GM23248 (cell line): ENCODE measurements at regions not wholly inside any gene's neighbourhood (a gene's known extent, or its start where the extent isn't known, plus 50 kb on each side); places are given as distances from the start of the nearest gene placed in this dataset.

Source experiments
- DNase-seq: peaks from one replicate; pipeline ENCODE4 v3.0.0-alpha.2; 2015
- H2AFZ ChIP-seq: fragments of 200-600 bp; sonication (generic); 2 replicates; pipeline ENCODE4 v1.6.1; 2016; ENCODE audit warnings: antibody characterized with exemption
- H3F3A ChIP-seq: fragments of 200-600 bp; sonication (generic); 2 replicates; pipeline ENCODE4 v1.6.1; 2016; ENCODE audit warnings: mild to moderate bottlenecking, antibody characterized with exemption, mixed run types; ENCODE audit not compliant: insufficient read depth
- H3K27ac ChIP-seq: fragments of 200-600 bp; sonication (generic); 2 replicates; pipeline ENCODE4 v1.5.1; 2016; ENCODE audit warnings: mild to moderate bottlenecking
- H3K27me3 ChIP-seq: fragments of 200-600 bp; sonication (generic); replicated peaks from 2 replicates; pipeline ENCODE4 v1.6.1; 2016; ENCODE audit warnings: mild to moderate bottlenecking; ENCODE audit not compliant: insufficient read depth
- H3K36me3 ChIP-seq: fragments of 200-600 bp; sonication (generic); 2 replicates; pipeline ENCODE4 v1.6.1; 2016; ENCODE audit warnings: low read depth, mild to moderate bottlenecking
- H3K4me1 ChIP-seq: fragments of 200-600 bp; sonication (generic); 2 replicates; pipeline ENCODE4 v1.6.1; 2016; ENCODE audit warnings: mild to moderate bottlenecking; ENCODE audit not compliant: insufficient read depth
- H3K4me2 ChIP-seq: fragments of 200-600 bp; sonication (generic); one replicate; pipeline ENCODE4 v1.6.1; 2016; ENCODE audit warnings: mild to moderate bottlenecking; ENCODE audit not compliant: unreplicated experiment
- H3K4me3 ChIP-seq: fragments of 200-600 bp; sonication (generic); 2 replicates; pipeline ENCODE4 v1.5.1; 2016; ENCODE audit warnings: mild to moderate bottlenecking
- H3K79me2 ChIP-seq: fragments of 200-600 bp; sonication (generic); 2 replicates; pipeline ENCODE4 v1.6.1; 2016; ENCODE audit warnings: mild to moderate bottlenecking; ENCODE audit not compliant: insufficient read depth
- H3K9ac ChIP-seq: fragments of 200-600 bp; sonication (generic); 2 replicates; pipeline ENCODE4 v1.6.1; 2016; ENCODE audit warnings: mild to moderate bottlenecking
- H3K9me2 ChIP-seq: fragments of 200-600 bp; sonication (generic); 2 replicates; pipeline ENCODE4 v1.6.1; 2016; ENCODE audit warnings: mixed run types, mild to moderate bottlenecking, moderate library complexity; ENCODE audit not compliant: insufficient read depth
- H3K9me3 ChIP-seq: fragments of 200-600 bp; sonication (generic); one replicate; pipeline ENCODE4 v1.6.1; 2017; ENCODE audit warnings: low read depth
- H4K20me1 ChIP-seq: fragments of 200-600 bp; sonication (generic); 2 replicates; pipeline ENCODE4 v1.6.0; 2016; ENCODE audit not compliant: insufficient read depth
- EZH2 ChIP-seq: fragments of 200-600 bp; sonication (generic); IDR thresholded peaks from 2 replicates; pipeline ENCODE4 v1.6.1; 2018; ENCODE audit warnings: antibody characterized with exemption, mild to moderate bottlenecking; ENCODE audit not compliant: insufficient read depth, poor library complexity, severe bottlenecking
- EZH2phosphoT487 ChIP-seq: fragments of 200-600 bp; sonication (generic); IDR thresholded peaks from 2 replicates; pipeline ENCODE4 v1.6.1; 2018; ENCODE audit warnings: antibody characterized with exemption, moderate library complexity, mild to moderate bottlenecking, low read depth; ENCODE audit not compliant: insufficient read depth
- WGBS, 2 experiments: methylation state at CpG; one replicate each; pipeline ENCODE4 v1.1.6; 2015 to 2017; ENCODE audit warnings: low lambda C conversion rate in 2 of 2, low coverage in 1 of 2; ENCODE audit errors: missing lambda C conversion rate in 2 of 2; 5-methylcytosine and 5-hydroxymethylcytosine counted together
- in situ Hi-C: fragments of 300-500 bp; cut with MboI; formaldehyde crosslinking; loops from 2 replicates; pipeline ENCODE4 v1.15.0; 2020

GRCh38 chr12:89243771-89244170 lies 108.5 kb downstream of the DUSP6 start:
- Histone ChIP-seq H3K27ac (peak overlapping the region; percentile 50), H3K9me3 (no peaks in the 10 kb centered on the region), H3K36me3 (no peaks in the 10 kb centered on the region), H3K4me1 (peaks cover 37% of the 10 kb centered on the region), H4K20me1 (no peaks in the 10 kb centered on the region), H3K4me2 (peak overlapping the region; percentile 69), H3K9ac (no peak overlapping the region), H3K9me2 (no peaks in the 10 kb centered on the region), H3F3A (peaks cover 36% of the 10 kb centered on the region), H3K27me3 (no peaks in the 10 kb centered on the region), H3K4me3 (no peak overlapping the region), H3K79me2 (no peaks in the 10 kb centered on the region), H2AFZ (peak overlapping the region; percentile 43; the same call in 1 of the 2 replicates)
- TF ChIP-seq EZH2 (no peak), EZH2phosphoT487 (no peak)
- peak; percentile 79 for DNase-seq
- in situ Hi-C loops = no loop called here
- WGBS, 2 experiments = 33 to 47% methylated on average over 1 of the region's 1 CpG

GRCh38 chr12:89239534-89239933 lies 112.8 kb downstream of the DUSP6 start:
- Histone ChIP-seq H3K27me3 (no peaks in the 10 kb centered on the region), H4K20me1 (no peaks in the 10 kb centered on the region), H3K9me3 (no peaks in the 10 kb centered on the region), H3K79me2 (no peaks in the 10 kb centered on the region), H2AFZ (no peak overlapping the region), H3K9ac (no peak overlapping the region), H3K4me1 (peaks cover 43% of the 10 kb centered on the region), H3K36me3 (no peaks in the 10 kb centered on the region), H3K4me3 (no peak overlapping the region), H3K9me2 (no peaks in the 10 kb centered on the region), H3F3A (peaks cover 47% of the 10 kb centered on the region), H3K4me2 (no peak overlapping the region), H3K27ac (no peak overlapping the region)
- 100% methylated on average over 2 of the region's 2 CpGs for WGBS, 2 experiments
- no peak for TF ChIP-seq EZH2
- no peak for TF ChIP-seq EZH2phosphoT487
- in situ Hi-C loops = no loop called here
- no peak for DNase-seq

- no peak for TF ChIP-seq EZH2
- TF ChIP-seq EZH2phosphoT487 = no peak
- no peaks in the 10 kb centered on the region for H4K20me1 ChIP-seq
- H2AFZ ChIP-seq = no peak overlapping the region
- WGBS, 2 experiments = 76 to 77% methylated on average over 2 of the region's 2 CpGs
- H3K36me3 ChIP-seq = no peaks in the 10 kb centered on the region
- no peaks in the 10 kb centered on the region for H3K9me2 ChIP-seq
- no peak overlapping the region for H3K9ac ChIP-seq
- H3K79me2 ChIP-seq = no peaks in the 10 kb centered on the region
- H3K4me3 ChIP-seq = no peak overlapping the region
- H3K4me2 ChIP-seq = no peak overlapping the region
- in situ Hi-C loops = no loop called here
- no peaks in the 10 kb centered on the region for H3K9me3 ChIP-seq
- H3K4me1 ChIP-seq = peaks cover 40% of the 10 kb centered on the region
- peaks cover 43% of the 10 kb centered on the region for H3F3A ChIP-seq
- no peaks in the 10 kb centered on the region for H3K27me3 ChIP-seq
- no peak for DNase-seq
- H3K27ac ChIP-seq = no peak overlapping the region
Measured at GRCh38 chr12:89238593-89238992, 113.7 kb downstream of the DUSP6 start.

- TF ChIP-seq EZH2phosphoT487 (no peak), EZH2 (no peak)
- Histone ChIP-seq H3K9me2 (no peaks in the 10 kb centered on the region), H3K9ac (no peak overlapping the region), H3K4me3 (no peak overlapping the region), H3K27ac (no peak overlapping the region), H3K4me2 (no peak overlapping the region), H3K9me3 (no peaks in the 10 kb centered on the region), H3K4me1 (peaks cover 36% of the 10 kb centered on the region), H2AFZ (no peak overlapping the region), H4K20me1 (no peaks in the 10 kb centered on the region), H3F3A (peaks cover 36% of the 10 kb centered on the region), H3K36me3 (no peaks in the 10 kb centered on the region), H3K27me3 (no peaks in the 10 kb centered on the region), H3K79me2 (no peaks in the 10 kb centered on the region)
- in situ Hi-C loops = no loop called here
- DNase-seq = no peak
- WGBS, 2 experiments = 80 to 88% methylated on average over 1 of the region's 1 CpG
Measured at GRCh38 chr12:89237763-89238162, 114.5 kb downstream of the DUSP6 start.

GRCh38 chr12:89236748-89237383 lies 115.4 kb downstream of the DUSP6 start:
- H3K79me2 ChIP-seq = no peaks in the 10 kb centered on the region
- H3K9ac ChIP-seq = no peak overlapping the region
- H3K27me3 ChIP-seq = no peaks in the 10 kb centered on the region
- 58 to 65% methylated on average over 3 of the region's 3 CpGs for WGBS, 2 experiments
- in situ Hi-C loops = no loop called here
- 0 out of 2 replicates have a peak overlapping the region, but pooled peaks have one; percentile 4 for H3K27ac ChIP-seq
- H3K4me3 ChIP-seq = no peak overlapping the region
- peaks cover 36% of the 10 kb centered on the region for H3F3A ChIP-seq
- no peak overlapping the region for H2AFZ ChIP-seq
- TF ChIP-seq EZH2phosphoT487 = no peak
- no peaks in the 10 kb centered on the region for H3K9me2 ChIP-seq
- no peaks in the 10 kb centered on the region for H3K9me3 ChIP-seq
- H3K4me2 ChIP-seq = peak overlapping the region; percentile 7
- no peaks in the 10 kb centered on the region for H4K20me1 ChIP-seq
- no peaks in the 10 kb centered on the region for H3K36me3 ChIP-seq
- H3K4me1 ChIP-seq = peaks cover 36% of the 10 kb centered on the region
- peak; percentile 53 for DNase-seq
